ENCODE measurements at regions not wholly inside any gene's neighbourhood (a gene's known extent, or its start where the extent isn't known, plus 50 kb on each side); places are given as distances from the start of the nearest gene placed in this dataset.
"Not testable (repeated sequence)": the region's sequence is repeated elsewhere in the genome, so short reads cannot be mapped to it uniquely, and the experiment has no call there.

DNA sequence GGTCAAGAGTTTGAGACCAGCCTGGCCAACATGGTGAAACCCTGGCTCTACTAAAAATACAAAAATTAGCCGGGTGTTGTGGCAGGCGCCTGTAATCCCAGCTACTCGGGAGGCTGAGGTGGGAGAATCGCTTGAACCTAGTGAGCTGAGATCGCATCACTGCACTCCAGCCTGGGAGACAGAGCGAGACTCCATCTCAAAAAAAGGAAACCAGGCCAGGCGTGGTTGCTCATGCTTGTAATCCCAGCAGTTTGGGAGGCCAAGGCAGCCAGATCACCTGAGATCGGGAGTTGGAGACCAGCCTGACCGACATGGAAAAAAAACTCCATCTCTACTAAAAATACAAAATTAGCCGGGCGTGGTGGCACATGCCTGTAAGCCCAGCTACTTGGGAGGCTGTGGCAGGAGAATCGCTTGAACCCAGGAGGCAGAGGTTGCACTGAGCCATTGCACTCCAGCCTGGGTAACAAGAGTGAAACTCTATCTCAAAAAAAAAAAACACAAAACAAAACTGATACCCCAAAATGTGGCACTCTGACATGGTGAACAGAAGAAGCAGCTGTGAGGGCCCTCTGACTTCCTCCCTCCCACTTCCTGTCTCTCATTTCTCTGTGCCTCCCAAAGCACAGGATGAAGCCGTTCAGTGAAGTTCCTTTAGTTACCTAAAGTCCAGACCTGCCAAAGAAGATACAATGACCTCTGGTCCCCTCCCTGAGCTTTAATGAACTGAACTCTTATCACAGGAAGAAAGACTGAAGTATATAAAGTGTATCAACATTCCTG is 93.2 kb upstream of the GRIN2A start:
- not testable (repeated sequence) for DNase-seq

DNA sequence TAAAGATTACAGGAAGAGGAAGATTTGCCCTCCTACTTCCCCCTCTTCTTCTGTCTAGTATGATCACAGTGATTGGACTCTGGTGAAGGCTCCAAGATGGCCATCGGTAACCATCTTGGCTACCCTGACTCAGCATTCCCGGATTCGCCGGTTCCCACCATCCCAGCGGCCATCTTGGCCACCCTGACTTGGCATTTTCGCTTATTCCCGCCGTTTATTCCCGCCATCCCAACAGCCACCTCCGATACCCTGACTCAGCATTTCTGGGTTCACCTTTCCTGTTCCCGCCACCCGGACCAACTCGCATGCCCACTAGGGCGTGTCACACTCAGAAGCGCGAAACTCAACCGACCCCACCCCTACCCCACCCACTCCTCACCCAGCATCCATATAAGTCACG is 95.4 kb upstream of the GRIN2A start:
- no peak for DNase-seq

DNA sequence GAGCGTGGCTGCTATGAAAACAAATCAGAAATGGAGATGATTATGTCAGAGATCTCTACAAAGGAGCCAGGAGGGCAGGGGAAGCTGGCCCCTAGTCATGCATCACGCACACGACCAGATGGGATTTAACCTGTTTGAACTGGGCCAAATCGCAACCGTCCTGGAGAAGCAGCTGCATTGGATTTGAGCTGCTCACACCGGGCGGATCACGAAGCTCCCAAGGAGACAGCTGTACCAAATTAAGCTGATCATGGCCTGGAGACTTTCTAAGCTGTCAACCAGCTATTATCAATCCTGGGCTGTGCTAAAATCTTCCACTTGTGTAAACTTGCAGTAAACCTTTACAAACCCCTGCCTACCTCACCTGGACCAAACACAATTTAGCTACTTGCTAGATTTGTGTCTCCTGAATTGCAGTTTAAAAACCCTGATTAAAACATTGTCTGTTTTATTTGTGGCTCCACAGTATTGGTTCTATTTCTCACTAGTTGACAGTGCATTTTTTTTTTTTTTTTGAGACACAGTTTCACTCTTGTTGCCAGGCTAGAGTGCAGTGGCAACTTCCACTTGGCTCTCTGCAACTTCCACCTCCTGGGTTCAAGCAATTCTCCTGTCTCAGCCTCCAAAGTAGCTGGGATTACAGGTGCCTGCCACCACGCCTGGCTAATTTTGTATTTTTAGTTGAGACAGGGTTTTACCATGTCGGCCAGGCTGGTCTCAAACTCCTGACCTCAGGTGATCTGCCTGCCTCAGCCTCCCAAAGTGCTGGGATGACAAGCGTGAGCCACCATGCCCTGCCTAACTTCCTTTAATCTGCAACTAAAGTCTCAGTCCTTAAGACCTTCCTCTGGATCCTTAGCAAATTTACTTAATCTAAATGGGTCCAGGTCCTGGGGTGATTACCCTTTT is 98.3 kb upstream of the GRIN2A start:
- no peak for DNase-seq

DNA sequence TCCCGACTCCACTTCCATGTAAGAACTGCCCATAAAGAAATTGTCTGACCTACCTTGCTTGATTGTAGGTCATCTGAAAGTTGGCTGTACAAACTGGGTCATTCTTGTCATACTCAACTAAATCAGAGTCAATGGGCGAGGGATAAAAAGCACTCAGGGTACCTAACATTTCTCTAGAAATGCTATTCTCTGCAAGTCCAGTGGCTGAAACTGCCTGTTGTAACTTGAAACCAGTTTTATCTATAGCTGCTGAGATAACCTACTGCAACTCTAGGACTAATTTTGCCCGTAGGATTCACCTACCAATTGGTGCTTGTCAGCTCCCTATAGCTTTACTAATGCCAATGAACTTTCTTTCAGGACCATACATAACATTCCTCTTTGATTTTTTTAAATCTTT is 100.1 kb upstream of the GRIN2A start:
- DNase-seq, result no peak

DNA sequence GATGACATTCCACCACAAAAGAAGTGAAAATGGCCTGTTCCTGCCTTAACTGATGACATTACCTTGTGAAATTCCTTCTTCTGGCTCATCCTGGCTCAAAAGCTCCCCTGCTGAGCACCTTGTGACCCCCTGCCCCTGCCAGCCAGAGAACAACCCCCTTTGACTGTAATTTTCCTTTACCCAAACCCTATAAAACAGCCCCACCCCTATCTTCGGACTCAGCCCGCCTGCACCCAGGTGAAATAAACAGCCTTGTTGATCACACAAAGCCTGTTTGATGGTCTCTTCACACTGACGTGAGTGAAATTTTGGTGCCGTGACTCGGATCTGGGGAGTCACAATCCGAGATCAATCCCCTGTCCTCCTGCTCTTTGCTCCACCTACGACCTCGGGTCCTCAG is 101.0 kb upstream of the GRIN2A start:
- not testable (repeated sequence) for DNase-seq

DNA sequence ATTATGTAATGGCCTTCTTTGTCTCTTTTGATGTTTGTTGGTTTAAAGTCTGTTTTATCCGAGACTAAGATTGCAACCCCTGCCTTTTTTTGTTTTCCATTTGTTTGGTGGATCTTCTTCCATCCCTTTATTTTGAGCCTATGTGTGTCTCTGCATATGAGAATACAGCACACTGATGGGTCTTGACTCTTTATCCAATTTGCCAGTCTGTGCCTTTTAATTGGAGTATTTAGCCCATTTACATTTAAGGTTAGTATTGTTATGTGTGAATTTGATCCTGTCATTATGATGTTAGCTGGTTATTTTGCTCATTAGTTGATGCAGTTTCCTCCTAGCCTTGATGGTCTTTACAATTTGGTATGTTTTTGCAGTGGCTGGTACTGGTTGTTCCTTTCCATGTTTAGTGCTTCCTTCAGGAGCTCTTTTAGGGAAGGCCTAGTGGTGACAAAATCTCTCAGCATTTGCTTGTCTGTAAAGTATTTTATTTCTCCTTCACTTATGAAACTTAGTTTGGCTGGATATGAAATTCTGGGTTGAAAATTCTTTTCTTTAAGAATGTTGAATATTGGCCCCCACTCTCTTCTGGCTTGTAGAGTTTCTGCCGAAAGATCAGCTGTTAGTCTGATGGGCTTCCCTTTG is 95.3 kb upstream of the ATF7IP2 start:
- not testable (repeated sequence) for DNase-seq

DNA sequence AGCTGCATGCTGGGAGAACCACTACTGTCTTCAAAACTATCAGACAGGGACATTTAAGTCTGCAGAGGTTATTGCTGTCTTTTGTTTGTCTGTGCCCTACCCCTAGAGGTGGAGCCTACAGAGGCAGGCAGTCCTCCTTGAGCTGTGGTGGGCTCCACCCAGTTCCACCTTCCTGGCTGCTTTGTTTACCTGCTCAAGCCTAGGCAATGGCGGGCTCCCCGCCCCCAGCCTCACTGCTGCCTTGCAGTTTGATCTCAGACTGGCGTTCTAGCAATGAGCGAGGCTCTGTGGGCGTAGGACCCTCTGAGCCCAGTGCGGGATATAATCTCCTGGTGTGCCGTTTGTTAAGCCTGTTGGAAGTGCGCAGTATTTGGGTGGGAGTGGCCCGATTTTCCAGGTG is 93.7 kb upstream of the ATF7IP2 start:
- not testable (repeated sequence) for DNase-seq

DNA sequence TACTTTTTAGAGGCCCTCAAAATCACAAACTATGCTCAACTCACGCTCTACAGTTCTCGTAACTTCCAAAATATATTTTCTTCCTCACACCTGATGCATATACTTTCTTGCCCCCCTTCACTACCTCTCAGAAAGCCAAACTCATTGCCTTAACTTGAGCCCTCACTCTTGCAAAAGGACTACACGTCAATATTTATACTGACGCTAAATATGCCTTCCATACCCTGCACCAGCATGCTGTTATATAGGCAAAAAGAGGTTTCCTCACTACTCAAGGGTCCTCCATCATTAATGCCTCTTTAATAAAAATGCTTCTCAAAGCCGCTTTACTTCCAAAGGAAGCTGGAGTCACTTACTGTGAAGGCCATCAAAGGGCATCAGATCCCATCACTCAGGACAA is 92.9 kb upstream of the ATF7IP2 start:
- not testable (repeated sequence) for DNase-seq

DNA sequence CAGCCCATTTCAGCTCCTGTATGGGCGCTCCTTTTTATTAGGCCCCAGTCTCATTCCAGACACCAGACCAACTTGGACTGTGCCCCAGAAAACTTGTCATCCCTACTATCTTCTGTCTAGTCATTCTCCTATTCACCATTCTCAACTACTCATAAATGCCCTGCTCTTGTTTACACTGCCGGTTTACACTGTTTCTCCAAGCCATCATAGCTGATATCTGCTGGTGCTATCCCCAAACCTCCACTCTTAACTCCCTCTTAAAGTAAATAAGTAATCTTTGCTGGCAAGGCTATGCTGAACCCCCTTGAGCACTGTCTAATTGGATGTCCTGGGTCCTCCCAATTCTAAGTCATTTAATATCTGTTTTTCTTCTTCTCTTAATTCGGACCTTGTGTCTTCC is 91.7 kb upstream of the ATF7IP2 start:
- DNase-seq, result not testable (repeated sequence)

DNA sequence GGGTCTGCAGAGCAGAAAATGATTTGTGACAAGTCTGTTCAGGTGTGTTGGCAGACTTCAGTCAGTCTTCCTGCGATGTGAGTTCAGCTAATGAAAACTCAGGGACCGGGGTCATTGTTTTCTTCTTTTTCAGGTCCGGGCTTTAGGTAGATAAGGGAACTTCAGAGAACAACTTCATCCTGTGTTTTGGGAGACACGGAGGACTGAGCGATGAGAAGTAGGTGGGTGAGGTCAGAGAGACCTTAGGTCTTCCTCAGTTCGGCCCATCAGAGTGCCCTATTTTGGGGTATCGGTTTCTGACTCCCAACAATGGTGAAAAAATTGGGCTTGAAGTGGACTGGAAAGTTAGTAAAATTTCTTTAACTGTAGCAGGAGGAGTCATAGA is 88.9 kb upstream of the ATF7IP2 start:
- no peak for DNase-seq

DNA sequence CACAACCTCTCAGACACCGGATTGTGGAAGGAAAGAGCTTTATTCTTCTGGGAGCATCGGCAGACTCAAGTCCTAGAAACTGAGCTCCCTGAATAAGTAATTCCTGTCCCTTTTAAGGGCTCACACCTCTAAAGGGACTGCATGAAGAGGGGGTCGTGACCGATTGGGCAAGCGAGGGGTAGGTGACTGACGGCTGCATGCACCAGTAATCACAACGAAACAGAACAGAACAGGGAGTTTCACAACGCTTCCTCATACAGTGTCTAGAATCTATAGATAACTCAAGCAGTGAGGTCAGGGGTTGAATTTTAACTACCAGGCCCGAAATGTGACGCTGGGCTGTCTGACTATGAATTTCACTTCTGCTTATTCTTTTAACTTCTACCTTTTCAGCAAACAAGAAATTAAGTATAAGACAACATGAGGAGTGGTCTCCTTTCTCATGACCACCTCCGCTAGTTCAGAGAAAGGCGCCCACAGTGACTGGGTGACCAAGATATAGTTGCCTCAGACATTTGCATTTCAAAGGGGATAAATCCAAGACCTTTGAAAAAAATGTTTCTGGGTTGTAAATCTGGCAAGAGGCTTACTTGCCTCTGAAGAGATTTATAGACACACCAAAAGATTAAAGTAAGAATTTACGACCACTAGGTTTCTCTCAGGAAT is 88.4 kb upstream of the ATF7IP2 start:
- peak; percentile 8 for DNase-seq

DNA sequence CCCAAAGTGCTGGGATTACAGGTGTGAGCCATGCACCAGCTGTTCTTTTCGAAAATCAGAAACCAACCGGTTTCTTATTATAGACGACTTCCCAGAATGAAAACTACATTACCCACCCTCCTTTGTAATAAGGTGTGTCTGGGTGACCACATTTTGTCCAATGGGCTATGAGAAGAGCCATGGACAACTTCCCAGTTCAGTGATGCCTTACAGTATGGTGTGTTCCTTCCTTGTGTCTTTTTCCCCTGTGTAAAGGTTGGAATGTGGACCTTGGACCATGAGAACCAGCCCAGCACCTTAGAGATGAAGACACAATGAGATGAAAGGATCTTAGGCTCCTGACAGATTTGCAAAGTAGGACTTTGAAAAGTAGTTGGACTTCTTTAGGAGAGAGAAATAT is 85.0 kb upstream of the ATF7IP2 start:
- no peak for DNase-seq

DNA sequence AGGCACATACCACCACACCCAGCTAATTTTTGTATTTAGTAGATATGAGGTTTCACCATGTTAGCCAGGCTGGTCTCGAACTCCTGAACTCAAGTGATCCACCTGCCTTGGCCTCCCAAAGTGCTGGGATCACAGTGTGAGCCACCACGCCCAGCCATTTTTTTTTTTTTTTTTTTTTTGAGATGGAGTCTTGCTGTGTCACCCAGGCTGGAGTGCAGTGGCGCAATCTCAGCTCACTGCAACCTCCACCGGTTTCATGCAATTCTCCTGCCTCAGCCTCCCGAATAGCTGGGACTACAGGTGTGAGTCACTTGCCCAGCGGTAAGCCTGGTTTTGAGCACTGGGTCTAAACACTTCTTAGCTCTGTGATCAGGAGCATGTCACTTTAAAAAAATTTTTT is 84.3 kb upstream of the ATF7IP2 start:
- DNase-seq, result not testable (repeated sequence)

DNA sequence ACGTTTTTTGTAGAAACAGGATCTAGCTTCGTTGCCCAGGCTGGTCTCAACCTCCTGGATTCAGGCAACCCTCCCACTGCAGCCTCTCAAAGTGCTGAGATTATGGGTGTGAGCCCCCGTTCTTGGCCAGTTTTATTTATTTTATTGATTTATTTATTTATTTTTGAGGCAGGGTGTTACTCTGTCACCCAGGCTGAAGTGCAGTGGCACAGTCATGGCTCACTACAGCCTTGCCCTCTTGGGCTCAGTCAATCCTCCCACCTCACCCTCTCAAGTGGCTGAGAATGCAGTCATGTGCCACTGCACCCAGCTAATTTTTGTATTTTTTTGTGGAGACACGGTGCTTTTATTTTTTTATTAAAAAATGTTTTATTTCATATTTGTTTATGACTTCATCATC is 79.9 kb upstream of the ATF7IP2 start:
- DNase-seq, result no peak

DNA sequence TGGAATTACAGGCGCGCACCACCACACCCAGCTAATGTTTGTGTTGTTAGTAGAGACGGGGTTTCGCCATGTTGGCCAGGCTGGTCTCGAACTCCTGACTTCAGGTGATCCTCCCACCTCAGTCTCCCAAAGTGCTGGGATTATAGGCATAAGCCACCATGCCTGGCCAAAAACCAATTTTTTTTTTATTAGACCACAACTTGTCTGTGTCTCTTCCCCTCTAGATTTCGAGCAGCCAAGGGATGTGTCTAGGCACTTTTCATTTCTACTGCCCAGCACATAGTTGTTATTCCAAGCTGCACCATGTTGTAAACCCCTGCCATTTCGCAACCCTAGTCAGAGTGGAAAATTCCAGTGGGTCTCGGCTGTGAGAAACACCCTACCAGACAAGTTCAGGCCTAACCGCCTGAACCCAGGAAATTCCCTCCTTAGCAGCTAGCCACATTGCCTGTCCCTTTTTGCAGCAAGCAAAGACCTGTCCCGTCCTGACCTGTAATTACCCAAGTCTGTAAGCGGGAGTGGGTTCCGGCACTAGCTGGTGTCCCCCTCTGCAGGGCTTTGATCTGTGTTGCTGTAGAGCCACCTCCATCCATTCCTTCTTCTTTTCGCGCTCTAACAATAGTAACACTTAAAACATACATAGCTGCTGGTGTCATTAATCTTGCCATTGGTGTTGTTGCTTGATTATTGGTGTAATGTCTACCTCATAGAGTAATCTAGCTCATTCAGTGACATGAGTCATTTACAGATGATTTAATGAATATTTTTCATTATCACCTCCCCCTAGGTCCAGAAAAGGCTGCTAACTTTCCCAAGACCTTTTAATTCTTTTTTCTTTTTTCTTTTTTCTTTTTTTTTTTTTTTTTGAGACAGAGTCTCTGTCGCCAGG is 77.3 kb upstream of the ATF7IP2 start:
- DNase-seq, result no peak

DNA sequence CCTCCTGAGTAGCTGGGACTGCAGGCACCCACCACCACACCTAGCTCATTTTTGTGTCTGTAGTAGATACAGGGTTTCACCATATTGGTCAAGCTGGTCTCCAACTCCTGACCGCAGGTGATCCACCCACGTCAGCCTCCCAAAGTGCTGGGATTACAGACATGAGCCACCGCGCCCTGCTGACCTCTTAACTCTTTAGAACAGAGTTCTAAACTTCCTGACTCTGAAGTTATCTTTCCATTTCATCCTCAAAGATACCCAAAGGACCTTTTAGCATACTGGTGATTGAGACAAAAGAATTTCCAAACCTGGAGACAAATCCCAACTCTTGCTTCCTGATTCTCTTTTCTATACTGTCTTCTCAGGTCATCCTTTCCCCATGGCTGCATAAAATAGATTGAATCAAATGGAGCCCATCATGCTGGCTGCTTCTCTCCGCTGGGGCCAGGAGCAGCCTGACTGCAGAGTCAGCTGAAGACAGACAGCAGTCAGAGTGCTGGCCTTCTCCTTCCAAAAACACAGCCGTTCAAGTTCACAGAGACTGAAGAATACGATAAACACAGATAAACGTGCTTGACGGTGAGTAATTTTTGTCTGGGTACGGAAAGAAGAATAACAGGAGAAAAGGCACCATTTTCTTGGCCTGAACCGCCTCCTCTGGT is 76.5 kb upstream of the ATF7IP2 start:
- no peak for DNase-seq

DNA sequence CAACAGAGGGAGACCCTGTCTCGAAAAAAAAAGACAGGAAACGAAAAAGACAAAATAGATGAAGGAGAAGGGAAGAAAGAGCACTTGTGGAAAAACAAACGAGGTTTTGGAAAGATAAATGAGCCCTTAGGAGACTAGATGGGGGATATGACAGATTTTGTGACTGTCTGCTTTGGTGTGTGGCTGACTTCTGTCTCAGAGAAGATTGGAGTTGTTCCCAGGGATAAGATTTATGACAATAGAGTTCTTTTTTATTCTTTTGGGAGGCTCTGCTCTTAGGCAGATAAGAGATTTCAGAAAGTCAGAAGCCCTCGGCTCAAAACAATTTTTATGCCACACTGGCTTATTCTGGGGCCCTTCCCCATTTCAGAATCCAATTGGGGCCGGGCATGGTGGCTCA is 73.9 kb upstream of the ATF7IP2 start:
- no peak for DNase-seq

DNA sequence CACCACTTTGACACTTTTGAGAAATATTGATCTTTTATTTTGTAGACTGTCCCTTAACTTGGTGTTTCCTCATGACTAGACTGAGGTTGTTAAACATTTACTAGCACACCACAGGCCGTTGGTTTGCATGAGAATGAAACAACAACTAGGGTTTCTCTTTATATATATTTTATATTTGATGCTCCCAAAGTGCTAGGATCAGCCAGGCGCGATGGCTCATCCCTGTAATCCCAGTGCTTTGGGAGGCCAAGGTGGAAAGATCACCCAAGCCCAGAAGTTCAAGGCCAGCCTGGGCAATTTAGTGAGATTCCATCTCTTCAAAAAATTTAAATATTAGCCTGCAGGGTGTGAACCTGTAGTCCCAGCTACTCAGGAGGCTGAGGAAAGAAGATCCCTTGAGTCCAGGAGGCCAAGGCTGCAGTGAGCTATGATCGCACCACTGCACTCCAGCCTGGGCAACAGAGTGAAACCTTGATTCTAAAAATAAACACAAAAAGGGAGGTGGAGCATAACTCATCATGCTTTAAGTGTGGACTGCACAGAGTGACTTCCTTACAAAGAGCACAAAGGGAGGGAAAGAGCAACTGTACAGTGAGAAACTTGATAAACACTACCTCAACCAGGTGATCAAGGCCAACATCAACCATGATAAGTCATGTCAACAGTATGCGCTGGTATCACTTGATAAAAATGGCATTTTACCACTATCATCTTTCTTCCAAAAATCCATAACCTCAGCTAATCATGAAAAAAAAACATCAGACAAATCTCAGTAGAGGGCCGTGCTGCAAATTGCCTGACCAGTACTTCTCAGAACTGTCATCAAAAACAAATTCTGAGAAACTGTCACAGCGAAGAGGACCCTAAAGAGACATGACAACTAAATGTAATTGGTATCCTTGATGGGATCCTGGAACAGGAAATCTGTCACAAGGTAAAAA is 72.8 kb upstream of the ATF7IP2 start:
- no peak for DNase-seq

DNA sequence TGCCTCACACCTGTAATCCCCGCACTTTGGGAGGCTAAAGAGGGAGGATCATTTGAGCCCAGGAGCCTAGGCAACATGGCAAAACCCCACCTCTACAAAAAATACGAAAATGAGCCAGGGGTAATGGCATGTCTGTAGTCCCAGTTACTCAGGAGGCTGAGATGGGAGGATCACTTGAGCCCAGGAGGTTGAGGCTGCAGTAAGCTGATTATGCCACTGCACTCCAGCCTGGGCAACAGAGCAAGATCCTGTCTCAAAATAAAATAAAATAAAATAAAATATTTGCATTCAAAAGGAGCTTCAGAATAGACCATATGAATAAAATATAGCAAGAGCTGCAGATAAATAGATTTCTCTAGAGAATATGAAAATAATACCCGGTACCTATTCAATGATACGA is 71.5 kb upstream of the ATF7IP2 start:
- DNase-seq, result no peak

DNA sequence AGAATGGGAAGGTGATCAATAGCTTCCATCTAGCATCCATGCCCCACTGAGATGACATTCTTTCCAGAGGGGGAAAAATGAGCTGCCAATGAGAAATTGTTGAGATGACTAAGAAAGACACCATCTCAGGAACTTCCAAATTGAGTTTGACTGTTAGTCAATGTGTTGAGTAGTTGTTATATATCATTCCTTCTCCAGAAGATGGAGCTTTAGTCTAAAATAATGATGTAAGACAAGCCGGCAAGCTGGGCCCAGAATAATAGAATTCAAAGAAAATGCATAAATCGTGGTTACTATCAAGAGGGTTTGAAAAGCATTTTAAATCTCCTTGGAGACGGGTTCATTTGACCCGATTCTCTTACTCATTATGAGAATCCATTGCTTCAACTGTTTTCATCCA is 71.0 kb upstream of the ATF7IP2 start:
- DNase-seq, result peak; percentile 44

Data from CD4-positive, alpha-beta T cell treated with Interleukin-10 for 1 hour (primary cell).